Cardiac fibroblast (primary cell): ENCODE measurements at regions not wholly inside any gene's neighbourhood (a gene's known extent, or its start where the extent isn't known, plus 50 kb on each side); places are given as distances from the start of the nearest gene placed in this dataset.

ENCODE experiments used
- DNase-seq, 2 donors: peaks; one replicate each; pipeline versions ENCODE4 v3.0.0 to v3.0.0-alpha.2; 2010; ENCODE audit warnings: low read depth in 2 of 2
- H3K4me3 ChIP-seq, 2 donors: replicated peaks in 1 of 2; 1 replicate in 1 of 2; 2 replicates in 1 of 2; pipeline ENCODE4 v1.5.1; 2011; ENCODE audit warnings: low read depth in 2 of 2, low read length in 2 of 2, mild to moderate bottlenecking in 2 of 2, moderate library complexity in 1 of 2
- TF ChIP-seq, protein P1 (sequence below): IDR thresholded peaks from one replicate; pipeline ENCODE4 v1.5.1; 2011; ENCODE audit warnings: low read depth, mild to moderate bottlenecking, low read length, inconsistent platforms

DNA sequence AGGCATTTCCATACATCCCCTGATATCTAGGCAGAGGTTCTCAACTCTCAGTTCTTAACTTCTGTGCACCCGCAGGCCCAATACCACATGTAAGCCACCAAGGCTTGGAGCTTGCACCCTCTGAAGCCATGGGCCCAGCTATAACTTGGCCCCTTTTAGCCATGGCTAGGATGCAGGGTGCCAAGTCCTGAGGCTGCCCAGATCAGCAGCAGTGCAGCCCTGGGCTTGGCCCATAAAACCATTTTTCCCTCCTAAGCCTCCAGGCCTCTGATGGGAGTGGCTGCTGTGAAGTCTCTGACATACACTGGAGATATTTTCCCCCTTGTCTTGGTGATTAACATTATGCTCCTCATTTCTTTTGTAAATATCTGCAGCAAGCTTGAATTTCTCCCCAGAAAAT lies 110.3 kb upstream of the CNTN1 start:
- no peak overlapping the region for H3K4me3 ChIP-seq
- DNase-seq = no peak
- TF ChIP-seq, protein P1, sequence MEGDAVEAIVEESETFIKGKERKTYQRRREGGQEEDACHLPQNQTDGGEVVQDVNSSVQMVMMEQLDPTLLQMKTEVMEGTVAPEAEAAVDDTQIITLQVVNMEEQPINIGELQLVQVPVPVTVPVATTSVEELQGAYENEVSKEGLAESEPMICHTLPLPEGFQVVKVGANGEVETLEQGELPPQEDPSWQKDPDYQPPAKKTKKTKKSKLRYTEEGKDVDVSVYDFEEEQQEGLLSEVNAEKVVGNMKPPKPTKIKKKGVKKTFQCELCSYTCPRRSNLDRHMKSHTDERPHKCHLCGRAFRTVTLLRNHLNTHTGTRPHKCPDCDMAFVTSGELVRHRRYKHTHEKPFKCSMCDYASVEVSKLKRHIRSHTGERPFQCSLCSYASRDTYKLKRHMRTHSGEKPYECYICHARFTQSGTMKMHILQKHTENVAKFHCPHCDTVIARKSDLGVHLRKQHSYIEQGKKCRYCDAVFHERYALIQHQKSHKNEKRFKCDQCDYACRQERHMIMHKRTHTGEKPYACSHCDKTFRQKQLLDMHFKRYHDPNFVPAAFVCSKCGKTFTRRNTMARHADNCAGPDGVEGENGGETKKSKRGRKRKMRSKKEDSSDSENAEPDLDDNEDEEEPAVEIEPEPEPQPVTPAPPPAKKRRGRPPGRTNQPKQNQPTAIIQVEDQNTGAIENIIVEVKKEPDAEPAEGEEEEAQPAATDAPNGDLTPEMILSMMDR = no peak

DNA sequence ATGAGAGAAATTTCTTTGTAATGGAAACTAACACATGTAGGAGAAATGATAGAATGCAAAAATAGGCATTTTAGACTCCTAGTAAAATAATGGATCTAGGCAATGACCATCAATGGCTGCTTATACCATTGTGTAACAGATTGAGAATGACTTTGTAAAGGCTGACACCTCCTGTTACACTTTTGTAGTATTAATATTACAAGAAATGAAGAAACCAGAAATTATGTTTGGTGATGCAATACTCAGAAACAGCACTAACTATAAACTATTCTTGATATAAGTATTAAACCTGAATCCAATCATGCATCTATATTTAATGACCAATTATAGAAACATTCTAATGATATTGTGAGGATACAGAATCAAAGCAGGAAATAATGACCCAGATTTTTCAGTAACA lies 108.5 kb upstream of the CNTN1 start:
- no peak for DNase-seq
- TF ChIP-seq, protein P1 = no peak

DNA sequence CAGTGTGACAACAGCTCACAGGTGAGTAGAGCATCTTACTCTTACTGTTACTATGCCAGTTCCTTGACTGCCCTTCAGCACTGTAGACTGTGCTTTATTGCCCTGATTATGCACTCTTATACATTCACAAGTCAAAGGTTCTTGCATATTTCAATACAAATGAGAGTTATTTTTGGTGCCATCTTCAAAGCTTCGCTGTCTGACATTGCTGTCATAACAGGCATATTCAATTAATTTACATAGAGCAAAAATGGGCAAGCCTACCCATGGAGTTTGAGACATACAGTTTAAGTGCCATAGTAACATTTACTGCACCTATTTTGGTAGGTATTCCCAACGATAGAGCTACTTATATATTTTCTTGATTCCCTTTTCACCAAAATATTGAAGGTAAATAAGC lies 107.5 kb upstream of the CNTN1 start:
- no peak overlapping the region for H3K4me3 ChIP-seq
- no peak for DNase-seq
- TF ChIP-seq, protein P1 = no peak

More for the DNA sequence above, 108.5 kb upstream of the CNTN1 start:
- no peak overlapping the region for H3K4me3 ChIP-seq

DNA sequence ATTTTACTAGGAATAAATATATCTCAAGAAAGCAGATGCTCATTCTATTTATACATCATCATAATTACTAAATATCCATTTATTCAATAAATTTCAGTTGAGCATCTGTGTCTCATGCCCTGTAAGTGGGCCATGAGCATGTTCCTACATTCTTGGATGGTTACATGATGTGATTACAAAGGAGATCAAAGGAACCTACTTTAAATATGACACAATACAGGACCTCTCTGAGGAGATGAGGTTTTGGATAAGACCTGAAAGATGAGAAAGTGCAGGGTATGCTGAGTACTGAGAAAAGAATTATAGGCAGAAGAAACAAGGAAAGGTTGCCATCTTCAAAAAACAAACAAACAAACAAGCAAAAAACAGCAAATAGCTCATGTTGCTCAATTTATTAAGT lies 105.4 kb upstream of the CNTN1 start:
- TF ChIP-seq, protein P1 = no peak
- no peak for DNase-seq
- no peak overlapping the region for H3K4me3 ChIP-seq

DNA sequence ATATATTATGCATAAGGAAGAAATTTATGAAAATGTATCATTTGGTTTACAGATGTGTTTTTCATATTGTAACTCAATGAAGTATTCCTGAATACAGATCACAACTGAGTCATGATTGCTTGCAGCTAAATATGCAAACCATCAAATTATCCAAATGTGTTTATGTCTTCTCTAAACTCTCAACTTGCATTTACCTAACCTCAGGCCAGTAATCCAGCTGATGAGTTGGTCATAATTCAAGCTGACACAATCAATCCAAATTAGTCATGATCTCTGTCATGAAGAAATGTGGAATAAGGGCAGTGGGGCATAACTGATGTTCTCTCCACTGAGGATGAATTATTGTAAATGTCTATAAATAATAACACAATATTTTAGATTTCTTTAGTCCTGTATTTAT lies 104.8 kb upstream of the CNTN1 start:
- DNase-seq = no peak
- TF ChIP-seq, protein P1 = no peak
- H3K4me3 ChIP-seq = no peak overlapping the region

DNA sequence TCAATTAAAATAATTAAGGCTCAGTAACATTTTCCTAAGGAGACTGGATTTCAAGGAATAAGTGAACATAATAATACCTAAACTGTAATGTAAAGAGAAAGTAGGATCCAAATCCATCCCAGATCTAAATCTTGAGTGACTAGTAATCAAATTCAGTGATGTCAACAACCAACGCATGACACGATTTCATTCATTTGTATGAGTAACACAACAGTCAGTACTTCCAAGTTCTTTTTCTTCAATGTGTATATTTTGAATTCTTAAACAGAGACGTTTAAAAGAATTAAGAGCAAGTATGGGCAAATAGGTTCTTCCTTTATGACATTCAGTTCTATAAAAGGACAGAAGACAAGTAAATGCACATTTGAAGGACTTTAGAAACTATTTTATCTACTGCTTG lies 104.3 kb upstream of the CNTN1 start:
- DNase-seq = no peak
- H3K4me3 ChIP-seq = no peak overlapping the region

DNA sequence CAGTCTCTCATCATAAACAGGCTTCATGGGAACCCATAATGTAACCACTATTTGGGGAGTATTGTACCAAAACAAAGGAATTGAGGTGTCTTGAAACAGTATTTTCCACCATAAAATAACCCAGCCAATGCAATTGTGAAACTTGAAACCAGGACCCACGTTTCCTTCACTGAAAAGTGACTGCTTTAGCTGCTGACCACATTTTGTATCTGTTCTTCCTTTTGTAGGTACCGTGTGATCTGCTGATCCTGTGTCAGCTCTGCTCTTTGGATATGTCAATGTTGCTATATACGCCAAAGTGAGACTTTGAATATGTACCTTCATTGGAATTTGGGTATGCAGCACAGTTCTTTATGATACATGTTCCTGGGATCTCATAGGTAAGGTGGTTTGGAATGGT lies 95.1 kb upstream of the CNTN1 start:
- TF ChIP-seq, protein P1 = no peak
- no peak for DNase-seq

More for the DNA sequence above, 104.3 kb upstream of the CNTN1 start:
- TF ChIP-seq, protein P1 = no peak

More for the DNA sequence above, 95.1 kb upstream of the CNTN1 start:
- H3K4me3 ChIP-seq = no peak overlapping the region
